ENCODE measurements at regions not wholly inside any gene's neighbourhood (a gene's known extent, or its start where the extent isn't known, plus 50 kb on each side); places are given as distances from the start of the nearest gene placed in this dataset.

DNA sequence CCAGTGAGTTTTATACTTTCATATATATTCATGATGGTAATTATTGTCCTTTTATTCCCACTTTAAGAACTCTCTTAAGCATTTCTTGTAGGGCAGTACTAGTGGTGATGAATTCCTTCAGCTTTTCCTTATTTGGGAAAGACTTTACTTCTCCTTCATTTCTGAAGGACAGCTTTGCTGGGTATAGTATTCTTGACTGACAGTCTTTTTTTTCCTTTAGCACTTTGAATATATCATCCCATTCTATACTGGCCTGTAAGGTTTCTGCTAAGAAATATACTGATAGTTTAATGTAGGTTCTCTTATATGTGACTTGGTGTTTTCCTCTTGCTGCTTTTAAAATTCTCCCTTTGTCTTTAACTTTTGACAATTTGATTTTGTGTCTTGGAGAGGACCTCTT, 109.0 kb upstream of the FSTL4 start:
- H3K4me1 ChIP-seq (ENCODE audit: insufficient read depth, low read length) = no peaks in the 10 kb centered on the region
- DNase-seq = no peak
- Mint-ChIP-seq H3K4me1 (no peaks in the 10 kb centered on the region), H3K36me3 (ENCODE audit: insufficient read depth in 1 of 3, low read depth in 3 of 3) (peaks cover 2 to 4% (median 2%) of the 10 kb centered on the region in 3 experiments; a peak in 4 of 7 replicates), H3K4me3 (no peak overlapping the region), H3K27me3 (ENCODE audit: low read depth) (peaks cover 7% of the 10 kb centered on the region), H3K9me3 (peaks cover 15 to 19% of the 10 kb centered on the region in 2 experiments), H3K27ac (no peak overlapping the region)
- H3K23me2 ChIP-seq (ENCODE audit: insufficient read length, low read depth, low read length, poor library complexity, severe bottlenecking) = no peaks in the 10 kb centered on the region
- no peak overlapping the region for H2BK20ac ChIP-seq (ENCODE audit: low read depth, low read length, poor library complexity, severe bottlenecking)
- no peak overlapping the region for H3K18ac ChIP-seq (ENCODE audit: insufficient read length, low read depth, low read length)
- no peak overlapping the region for H2BK120ac ChIP-seq (ENCODE audit: low read depth, low read length, poor library complexity, severe bottlenecking)
- no peak overlapping the region for H4K8ac ChIP-seq (replicated peaks; ENCODE audit: insufficient read length, low read depth, low read length)
- H2AFZ ChIP-seq (ENCODE audit: low read length) = no peak overlapping the region
- no peaks in the 10 kb centered on the region for H3K9me3 ChIP-seq (ENCODE audit: control insufficient read depth, low read depth, low read length)
- H2BK15ac ChIP-seq (ENCODE audit: low read depth, low read length) = no peak overlapping the region
- no peak overlapping the region for H2BK12ac ChIP-seq (ENCODE audit: insufficient read length, low read depth, low read length)
- no peak overlapping the region for H4K91ac ChIP-seq (ENCODE audit: insufficient read length, low read depth, low read length)
- H4K20me1 ChIP-seq (ENCODE audit: control insufficient read depth, insufficient read depth, insufficient read length) = no peaks in the 10 kb centered on the region
- H2BK5ac ChIP-seq (ENCODE audit: insufficient read length, low read length) = no peak overlapping the region
- H3K27ac ChIP-seq (ENCODE audit: insufficient read length, low read depth, low read length) = no peak overlapping the region
- H3K56ac ChIP-seq (ENCODE audit: insufficient read length, low read depth, low read length) = no peak overlapping the region
- H3K4me2 ChIP-seq (ENCODE audit: insufficient read depth, insufficient read length, low read length) = no peak overlapping the region
- H3K79me1 ChIP-seq (ENCODE audit: insufficient read depth, low read depth, low read length, poor library complexity, severe bottlenecking) = no peaks in the 10 kb centered on the region
- TF ChIP-seq, protein P1, sequence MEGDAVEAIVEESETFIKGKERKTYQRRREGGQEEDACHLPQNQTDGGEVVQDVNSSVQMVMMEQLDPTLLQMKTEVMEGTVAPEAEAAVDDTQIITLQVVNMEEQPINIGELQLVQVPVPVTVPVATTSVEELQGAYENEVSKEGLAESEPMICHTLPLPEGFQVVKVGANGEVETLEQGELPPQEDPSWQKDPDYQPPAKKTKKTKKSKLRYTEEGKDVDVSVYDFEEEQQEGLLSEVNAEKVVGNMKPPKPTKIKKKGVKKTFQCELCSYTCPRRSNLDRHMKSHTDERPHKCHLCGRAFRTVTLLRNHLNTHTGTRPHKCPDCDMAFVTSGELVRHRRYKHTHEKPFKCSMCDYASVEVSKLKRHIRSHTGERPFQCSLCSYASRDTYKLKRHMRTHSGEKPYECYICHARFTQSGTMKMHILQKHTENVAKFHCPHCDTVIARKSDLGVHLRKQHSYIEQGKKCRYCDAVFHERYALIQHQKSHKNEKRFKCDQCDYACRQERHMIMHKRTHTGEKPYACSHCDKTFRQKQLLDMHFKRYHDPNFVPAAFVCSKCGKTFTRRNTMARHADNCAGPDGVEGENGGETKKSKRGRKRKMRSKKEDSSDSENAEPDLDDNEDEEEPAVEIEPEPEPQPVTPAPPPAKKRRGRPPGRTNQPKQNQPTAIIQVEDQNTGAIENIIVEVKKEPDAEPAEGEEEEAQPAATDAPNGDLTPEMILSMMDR (conservative IDR thresholded peaks at IDR 0.05) = no peak
- no peak overlapping the region for H3K4ac ChIP-seq (ENCODE audit: low read depth, low read length)
- no peak overlapping the region for H3T11ph ChIP-seq (ENCODE audit: low read length)
- no peak overlapping the region for H3K23ac ChIP-seq (ENCODE audit: insufficient read length, low read depth, low read length)
- no peak overlapping the region for H3K14ac ChIP-seq (ENCODE audit: insufficient read depth, low read length)
- no peaks in the 10 kb centered on the region for H3K27me3 ChIP-seq (ENCODE audit: insufficient read depth, low read length)
- H3K9ac ChIP-seq (ENCODE audit: extremely low read depth, insufficient read length, low read length) = no peak overlapping the region
- no peaks in the 10 kb centered on the region for H3K79me2 ChIP-seq (ENCODE audit: insufficient read depth, low read length)
- H4K5ac ChIP-seq (ENCODE audit: insufficient read length, low read depth, low read length) = no peak overlapping the region
- H2AK5ac ChIP-seq (ENCODE audit: insufficient read length, low read length) = no peak overlapping the region
